Astrocyte of the hippocampus (primary cell): ENCODE measurements at regions not wholly inside any gene's neighbourhood (a gene's known extent, or its start where the extent isn't known, plus 50 kb on each side); places are given as distances from the start of the nearest gene placed in this dataset.

ENCODE experiments used
- DNase-seq: peaks from one replicate; pipeline ENCODE4 v3.0.0; 2011; ENCODE audit warnings: low read depth, low spot score

- DNase-seq, result no peak
Observed at GRCh38 chr7:125059861-125060456, 130.3 kb upstream of the POT1 start.

- DNase-seq, result no peak
Observed at GRCh38 chr7:125057963-125058362, 128.3 kb upstream of the POT1 start.

GRCh38 chr7:125055376-125055775 is 125.8 kb upstream of the POT1 start:
- no peak for DNase-seq

GRCh38 chr7:125046767-125047166 is 117.1 kb upstream of the POT1 start:
- DNase-seq, result no peak

GRCh38 chr7:125033506-125033905 is 103.9 kb upstream of the POT1 start:
- no peak for DNase-seq

GRCh38 chr7:125032943-125033342 is 103.3 kb upstream of the POT1 start:
- no peak for DNase-seq

GRCh38 chr7:125030756-125031387 is 101.2 kb upstream of the POT1 start:
- DNase-seq, result no peak

GRCh38 chr7:125025620-125026019 is 96.0 kb upstream of the POT1 start:
- no peak for DNase-seq

GRCh38 chr7:125020801-125021200 is 91.2 kb upstream of the POT1 start:
- DNase-seq, result no peak

GRCh38 chr7:125010540-125010939 is 80.9 kb upstream of the POT1 start:
- no peak for DNase-seq

GRCh38 chr7:124996778-124997177 is 67.2 kb upstream of the POT1 start:
- DNase-seq, result no peak

- peak; percentile 90 for DNase-seq
Observed at GRCh38 chr7:124992851-124993562, 63.4 kb upstream of the POT1 start.

GRCh38 chr7:124989911-124990310 is 60.3 kb upstream of the POT1 start:
- peak; percentile 20 for DNase-seq
